ENCODE measurements at regions not wholly inside any gene's neighbourhood (a gene's known extent, or its start where the extent isn't known, plus 50 kb on each side); places are given as distances from the start of the nearest gene placed in this dataset.

DNA sequence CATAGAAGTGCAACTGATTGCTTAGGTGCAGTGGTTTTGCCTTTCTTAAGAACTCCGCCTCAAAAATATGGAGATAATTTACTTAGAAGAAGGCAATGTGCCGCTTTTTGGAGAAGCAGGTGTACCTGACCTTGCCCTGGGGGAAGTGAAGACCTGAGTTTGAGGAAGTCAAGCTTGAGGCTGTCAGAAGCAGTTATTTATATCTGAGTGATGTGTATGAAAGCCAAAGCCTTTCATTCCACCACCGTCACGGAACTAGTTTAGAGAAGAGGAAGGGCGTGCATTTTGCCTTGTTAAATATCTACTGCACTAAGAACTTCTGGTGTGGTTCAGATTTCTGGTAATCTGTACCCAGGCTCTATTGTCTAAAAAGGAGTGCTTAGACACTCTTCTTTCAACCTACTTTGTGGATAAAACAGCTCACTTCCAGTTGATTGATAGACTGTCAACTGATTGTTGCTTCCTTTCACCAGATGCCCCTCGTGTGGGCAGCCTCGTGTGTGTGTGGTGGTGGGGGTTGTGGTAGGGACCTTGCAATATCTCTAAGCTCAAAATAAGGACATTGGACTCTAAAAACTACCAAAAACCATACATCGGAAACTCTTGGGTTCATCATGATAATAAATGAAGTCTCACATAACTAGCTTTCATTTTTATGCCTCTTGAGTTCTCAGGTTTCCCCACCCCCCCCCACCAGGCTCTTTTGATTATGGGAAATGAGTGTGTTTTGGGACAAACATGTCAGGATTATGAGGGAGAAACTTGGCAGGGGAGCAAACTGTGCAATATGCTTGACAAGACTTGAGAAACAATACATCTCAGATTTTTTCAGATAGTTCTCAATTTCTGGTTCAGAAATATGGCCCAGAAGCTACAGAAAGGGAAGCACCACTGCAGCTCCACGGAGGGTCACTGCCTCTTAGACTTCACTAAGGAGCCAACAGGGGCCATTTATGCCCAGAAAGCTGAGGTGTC lies 78.6 kb downstream of the ARF6 start:
- TF ChIP-seq POLR2A (IDR thresholded peaks at IDR 0.05; ENCODE audit: low read depth, low read length) (peak; percentile 61; the same call in 1 of the 2 replicates), POLR2AphosphoS5 (IDR thresholded peaks at IDR 0.05; ENCODE audit: low read depth, low read length) (peak; percentile 44), TAF1 (IDR thresholded peaks at IDR 0.05; ENCODE audit: borderline replicate concordance, low read depth, low read length) (0 out of 2 replicates have a peak, but pooled peaks have one; percentile 30)
